Right lobe of liver (tissue), 6 donors: ENCODE measurements at regions not wholly inside any gene's neighbourhood (a gene's known extent, or its start where the extent isn't known, plus 50 kb on each side); places are given as distances from the start of the nearest gene placed in this dataset.
A peak's percentile ranks its signal among the peaks of the same experiment; 100 is the strongest.

Experiments
- ATAC-seq, 4 donors: fragments of 200-7000 bp; cut with Tn5 transposase; one replicate each; pipeline ENCODE4 v1.9.1; 2020; ENCODE audit warnings: mild to moderate bottlenecking in 4 of 4, moderate library complexity in 4 of 4
- DNase-seq, 3 donors: peaks; one replicate each; pipeline ENCODE4 v3.0.0-alpha.2; 2020
- H3K27ac ChIP-seq, 3 donors: fragments of 200-600 bp; one replicate each; pipeline ENCODE4 v1.8.0; 2022
- H3K27me3 ChIP-seq, 2 donors: fragments of 200-600 bp; one replicate each; pipeline ENCODE4 v1.8.0; 2022
- H3K36me3 ChIP-seq, 4 donors: fragments of 200-600 bp; sonication (generic) in 1 of 4; one replicate each; pipeline versions ENCODE4 v1.5.1 to v1.8.0; 2017 to 2022; ENCODE audit warnings: control low read depth in 1 of 4
- H3K4me1 ChIP-seq, 4 donors: fragments of 200-600 bp; sonication (generic) in 1 of 4; one replicate each; pipeline versions ENCODE4 v1.5.1 to v1.8.0; 2017 to 2022; ENCODE audit warnings: control low read depth in 1 of 4
- H3K4me3 ChIP-seq, 3 donors: fragments of 200-600 bp; one replicate each; pipeline ENCODE4 v1.8.0; 2022
- H3K9me3 ChIP-seq, 4 donors: fragments of 200-600 bp; sonication (generic) in 1 of 4; one replicate each; pipeline versions ENCODE4 v1.5.1 to v1.8.0; 2017 to 2022; ENCODE audit warnings: control low read depth in 1 of 4
- CTCF ChIP-seq, 4 donors: fragments of 200-600 bp in 3 of 4; fragments of 450-650 bp in 1 of 4; IDR thresholded peaks; one replicate each; pipeline versions ENCODE4 v1.5.1 to v1.8.0; 2016 to 2022; ENCODE audit warnings: antibody characterized with exemption in 4 of 4, mild to moderate bottlenecking in 2 of 4
- POLR2A ChIP-seq: fragments of 450-650 bp; IDR thresholded peaks from one replicate; pipeline ENCODE4 v1.6.1; 2017; ENCODE audit warnings: antibody characterized with exemption, mild to moderate bottlenecking
- WGBS: methylation state at CpG from one replicate; pipeline ENCODE4 v1.1.6; 2018; ENCODE audit warnings: low coverage, low lambda C conversion rate; ENCODE audit not compliant: insufficient coverage; ENCODE audit errors: missing lambda C conversion rate; 5-methylcytosine and 5-hydroxymethylcytosine counted together
- intact Hi-C, 2 donors: fragments of 100-400 bp; cut with DNase I; formaldehyde crosslinking; loops; one replicate each; pipeline versions ENCODE4 v1.11.2 to v1.14.1; 2022
- donor health status: DM: no; HTN: yes; CAD: no.
- donor health status: DM: no; HTN: no; CAD: no.
- donor health status: DM: no; HTN: no; CAD: no.
- donor health status: DM: no; HTN: yes; CAD: no.
- donor health status: DM: no; HTN: yes; CAD: no.

- no peak for ATAC-seq
- Histone ChIP-seq H3K9me3 (no peaks in the 10 kb centered on the region), H3K27me3 (no peaks in the 10 kb centered on the region), H3K4me1 (no peaks in the 10 kb centered on the region), H3K27ac (no peak overlapping the region), H3K36me3 (no peaks in the 10 kb centered on the region), H3K4me3 (no peak overlapping the region)
- no peak for DNase-seq
- WGBS: 21% methylated on average over 3 of the region's 4 CpGs
- intact Hi-C loops: no loop called here
- TF ChIP-seq CTCF (IDR thresholded peaks at IDR 0.05) (no peak), POLR2A (no peak)
Measured at GRCh38 chrX:78213331-78213730, 73.9 kb upstream of the TAF9B start.

GRCh38 chrX:78199851-78200250 is 60.4 kb upstream of the TAF9B start:
- H3K36me3 ChIP-seq: no peaks in the 10 kb centered on the region
- TF ChIP-seq CTCF (IDR thresholded peaks at IDR 0.05) (peak; percentile 24 to 47 (median 36)), POLR2A (no peak)
- ATAC-seq (peak in 3 of 4 donors; percentile 40 to 63 (median 63)), DNase-seq (no peak)
- H3K9me3 ChIP-seq: no peaks in the 10 kb centered on the region
- H3K4me3 ChIP-seq: no peak overlapping the region
- no peaks in the 10 kb centered on the region for H3K4me1 ChIP-seq
- intact Hi-C loops: no loop called here
- no peaks in the 10 kb centered on the region for H3K27me3 ChIP-seq
- no peak overlapping the region for H3K27ac ChIP-seq
